ENCODE measurements at regions not wholly inside any gene's neighbourhood (a gene's known extent, or its start where the extent isn't known, plus 50 kb on each side); places are given as distances from the start of the nearest gene placed in this dataset.
"Not testable (repeated sequence)": the region's sequence is repeated elsewhere in the genome, so short reads cannot be mapped to it uniquely, and the experiment has no call there.

DNA sequence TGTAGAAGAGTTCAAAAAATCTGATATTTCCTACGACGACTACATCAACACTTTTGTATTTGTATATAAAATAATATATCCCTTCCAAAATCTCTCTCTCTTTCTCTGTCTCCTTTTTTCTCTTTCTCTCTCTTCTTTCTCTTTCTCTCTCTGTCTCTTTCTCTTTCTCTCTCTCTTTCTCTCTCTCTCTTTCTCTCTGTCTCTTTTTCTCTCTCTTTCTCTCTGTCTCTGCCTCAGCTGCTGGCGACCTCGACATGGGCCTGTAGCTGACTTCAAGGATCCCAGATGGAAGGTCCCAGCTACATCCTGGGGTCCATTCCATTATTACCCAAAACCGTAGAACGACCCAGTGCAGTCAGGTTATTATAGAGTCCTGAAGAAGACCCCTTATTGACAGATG lies 90.0 kb downstream of the CD24 start:
- DNase-seq (ENCODE audit: low read depth in 2 of 2), result no peak

- DNase-seq (ENCODE audit: low read depth in 2 of 2), result no peak
Observed at GRCh38 chr6:106883808-106884262, 90.7 kb downstream of the CD24 start.

DNA sequence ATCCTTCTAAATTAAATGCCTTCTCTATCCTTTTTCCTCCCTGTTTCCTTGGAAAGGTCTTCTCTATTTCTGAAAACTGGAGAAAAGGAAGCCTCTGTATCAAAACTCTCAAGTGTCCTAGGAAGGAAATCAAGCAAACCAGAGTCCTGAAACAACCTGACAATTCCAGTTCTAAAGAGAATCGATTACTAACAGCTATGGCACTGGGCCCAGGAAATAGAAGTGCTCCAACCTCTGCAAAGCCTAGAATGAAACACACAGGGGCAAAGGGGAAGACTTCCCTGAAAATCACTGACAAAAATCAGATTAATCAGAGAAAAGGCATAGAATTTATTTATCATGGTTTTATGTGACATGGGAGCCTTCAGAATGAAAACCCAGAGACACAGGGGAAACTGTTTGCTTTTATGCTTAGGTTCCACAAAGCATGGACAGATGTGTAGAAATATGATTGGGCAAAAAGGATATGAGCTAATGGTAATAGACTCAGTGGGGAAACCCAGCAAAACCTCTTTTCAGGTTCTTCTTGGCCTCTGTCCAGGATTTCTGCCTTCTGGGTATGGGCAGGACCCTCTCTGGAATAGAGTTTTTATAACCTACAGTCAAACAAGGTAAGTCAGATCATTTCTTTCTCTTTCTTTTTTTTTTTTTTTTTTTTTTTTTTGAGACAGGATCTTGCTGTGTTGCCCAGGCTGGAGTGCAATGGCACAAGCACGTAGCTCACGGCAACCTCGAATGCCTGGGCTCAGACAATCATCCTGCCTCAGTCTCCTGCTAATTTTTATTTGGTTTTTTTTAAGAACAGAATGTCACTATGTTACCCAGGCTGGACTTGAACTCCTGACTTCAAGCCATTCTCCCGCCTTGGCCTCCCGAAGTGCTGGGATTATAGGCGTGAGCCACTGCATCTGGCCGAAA lies 91.7 kb downstream of the CD24 start:
- DNase-seq (ENCODE audit: low read depth in 2 of 2), result no peak

DNA sequence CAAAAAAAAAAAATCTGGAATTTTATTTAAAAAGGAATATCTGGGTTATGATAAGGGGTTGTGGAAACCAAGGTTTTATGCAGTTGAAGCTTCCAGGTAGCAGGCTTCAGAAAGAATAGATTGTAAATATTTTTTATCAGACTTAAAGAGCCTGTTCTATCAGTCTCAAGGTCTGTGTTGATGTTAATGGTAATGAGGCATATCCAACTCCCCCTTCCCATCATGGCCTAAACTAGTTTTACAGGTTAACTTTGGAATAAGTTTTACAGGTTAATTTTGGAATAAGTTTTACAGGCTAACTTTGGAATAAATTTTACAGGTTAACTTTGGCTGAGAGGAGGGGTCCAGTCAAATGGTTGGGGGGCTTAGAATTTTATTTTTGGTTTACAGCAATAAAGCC lies 92.4 kb downstream of the CD24 start:
- DNase-seq (ENCODE audit: low read depth in 2 of 2), result no peak

DNA sequence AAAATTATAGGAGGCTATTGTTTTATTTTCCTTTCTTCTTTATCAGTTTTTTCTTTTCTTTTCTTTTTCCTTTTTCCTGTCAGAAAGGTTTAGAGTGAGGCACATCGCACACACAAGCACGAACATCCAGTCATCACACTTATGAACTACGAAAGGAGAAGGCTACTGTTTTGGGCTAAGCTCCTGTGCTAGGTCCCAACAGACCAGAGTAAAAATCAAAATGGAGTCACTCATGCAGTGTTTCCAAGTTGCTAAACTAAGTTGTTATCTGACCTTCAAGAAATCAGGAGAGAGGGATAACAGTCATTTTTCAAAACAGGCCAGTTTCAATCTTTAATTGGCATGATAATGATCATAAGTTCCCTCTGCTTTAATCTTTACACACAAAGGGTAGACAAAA lies 93.6 kb downstream of the CD24 start:
- no peak for DNase-seq (ENCODE audit: low read depth in 2 of 2)

DNA sequence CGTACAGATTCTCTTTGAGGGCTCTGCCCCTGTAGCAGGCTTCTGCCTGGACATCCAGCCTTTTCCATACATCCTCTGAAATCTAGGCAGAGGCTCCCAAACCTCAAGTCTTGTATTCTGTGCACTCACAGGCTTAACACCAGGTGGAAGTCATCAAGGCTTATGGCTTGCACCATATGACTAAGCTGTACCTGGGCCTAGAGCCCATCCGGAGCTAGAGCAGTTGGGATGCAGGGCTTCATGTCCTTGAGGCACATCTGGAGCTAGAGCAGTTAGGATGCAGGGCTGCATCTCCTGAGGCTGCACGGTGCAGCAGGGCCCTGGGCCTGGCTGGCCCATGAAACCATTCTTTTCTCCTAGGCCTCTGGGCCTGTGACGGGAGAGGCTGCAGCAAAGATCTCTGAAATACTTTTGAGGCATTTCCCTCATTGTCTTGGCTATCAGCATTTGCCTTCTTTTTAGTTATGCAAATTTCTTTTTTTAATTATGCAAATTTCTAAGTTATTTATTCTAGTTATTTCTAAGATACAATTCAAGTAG lies 98.7 kb downstream of the CD24 start:
- no peak for DNase-seq (ENCODE audit: low read depth in 2 of 2)

GRCh38 chr6:106874481-106874880 lies 100.0 kb downstream of the CD24 start:
- DNase-seq (ENCODE audit: low read depth in 2 of 2), result no peak

DNA sequence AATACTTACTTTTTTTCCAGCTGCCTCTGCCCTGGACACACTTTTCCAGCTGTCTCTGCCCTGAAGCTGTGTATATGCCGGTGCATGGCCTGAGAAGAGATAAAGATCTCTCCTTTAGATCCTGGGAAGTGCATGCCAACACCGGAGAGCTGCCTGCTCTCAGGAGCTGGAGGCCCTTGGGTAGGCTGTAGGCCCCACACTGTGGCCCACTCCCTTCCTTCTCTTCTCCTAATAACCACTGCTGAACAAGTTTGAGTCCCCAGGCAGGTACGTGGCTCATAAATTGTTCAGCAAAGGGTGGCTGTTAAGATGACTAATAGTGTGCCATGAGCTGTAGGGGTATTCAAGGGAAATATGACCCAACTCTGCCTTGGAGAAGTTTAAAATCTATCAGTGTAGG lies 102.5 kb downstream of the CD24 start:
- DNase-seq (ENCODE audit: low read depth in 2 of 2), result no peak

GRCh38 chr6:106870824-106871717 lies 103.5 kb downstream of the CD24 start:
- no peak for DNase-seq (ENCODE audit: low read depth in 2 of 2)

GRCh38 chr6:106870069-106870468 lies 104.5 kb downstream of the CD24 start:
- peak; percentile 46 to 53 for DNase-seq (ENCODE audit: low read depth in 2 of 2)

GRCh38 chr6:106869203-106869602 lies 105.3 kb downstream of the CD24 start:
- DNase-seq (ENCODE audit: low read depth in 2 of 2), result no peak

- DNase-seq (ENCODE audit: low read depth in 2 of 2), result no peak
Observed at GRCh38 chr6:106866875-106867658, 107.5 kb downstream of the CD24 start.

- no peak for DNase-seq (ENCODE audit: low read depth in 2 of 2)
Observed at GRCh38 chr6:106862858-106863257, 111.7 kb downstream of the CD24 start.

DNA sequence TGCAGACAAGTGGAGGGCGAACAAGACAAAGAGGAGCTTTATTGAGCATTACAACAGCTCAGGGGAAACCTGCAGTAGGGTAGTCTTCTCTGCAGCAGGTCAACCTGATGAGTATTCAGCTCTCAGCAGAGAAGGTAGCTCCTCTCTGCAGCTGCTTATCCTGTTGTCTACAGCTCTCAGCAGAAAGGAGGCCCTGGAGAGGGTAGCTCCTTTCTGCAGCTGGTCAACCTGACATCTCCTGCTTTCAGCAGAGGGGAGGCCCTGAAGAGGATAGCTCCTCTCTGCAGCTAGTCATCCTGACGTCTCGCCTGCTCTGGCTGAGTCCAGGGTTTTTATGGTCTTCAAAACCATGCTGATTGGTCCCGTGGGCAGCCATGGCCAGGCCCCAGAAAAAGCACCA lies 113.6 kb downstream of the CD24 start:
- no peak for DNase-seq (ENCODE audit: low read depth in 2 of 2)

DNA sequence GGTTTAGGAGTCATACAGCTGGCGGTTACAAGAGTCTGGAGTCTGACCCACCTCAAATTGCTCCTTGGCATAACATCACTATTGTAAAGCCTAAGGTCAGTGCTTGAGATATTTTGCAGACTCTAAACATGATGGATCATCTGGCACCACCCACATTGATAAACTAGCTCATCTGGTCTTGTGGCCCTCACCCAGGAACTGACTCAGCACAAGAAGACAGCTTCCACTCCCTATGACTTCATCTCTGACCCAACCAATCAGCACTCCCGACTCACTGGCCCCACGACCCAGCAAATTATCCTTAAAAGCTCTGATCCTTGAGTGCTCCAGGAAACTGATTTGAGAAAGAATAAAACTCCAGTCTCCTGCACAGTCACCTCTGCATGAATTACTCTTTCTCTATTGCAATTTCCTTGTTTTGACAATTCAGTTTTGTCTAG lies 115.9 kb downstream of the CD24 start:
- no peak for DNase-seq (ENCODE audit: low read depth in 2 of 2)

GRCh38 chr6:106857771-106858652 lies 116.5 kb downstream of the CD24 start:
- no peak for DNase-seq (ENCODE audit: low read depth in 2 of 2)

DNA sequence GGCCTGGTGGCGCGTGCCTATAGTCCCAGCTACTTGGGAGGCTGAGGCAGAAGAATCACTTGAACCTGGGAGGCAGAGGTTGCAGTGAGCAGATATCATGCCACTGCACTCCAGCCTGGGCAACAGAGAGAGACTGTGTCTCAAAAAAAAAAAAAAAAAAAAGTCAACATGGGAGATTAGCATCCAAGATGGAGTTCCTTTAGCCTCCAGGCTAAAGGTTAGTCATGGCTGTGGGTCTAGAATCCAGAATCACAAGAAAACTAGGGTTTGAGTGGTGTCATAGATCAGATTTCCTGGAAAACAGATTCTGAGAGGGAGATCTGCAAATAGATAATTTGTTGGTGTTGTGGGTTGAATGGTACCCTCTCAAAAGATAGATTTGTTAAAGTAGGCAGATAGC lies 117.2 kb downstream of the CD24 start:
- DNase-seq (ENCODE audit: low read depth in 2 of 2), result not testable (repeated sequence)

- DNase-seq (ENCODE audit: low read depth in 2 of 2), result no peak
Observed at GRCh38 chr6:106856227-106856874, 118.2 kb downstream of the CD24 start.

DNA sequence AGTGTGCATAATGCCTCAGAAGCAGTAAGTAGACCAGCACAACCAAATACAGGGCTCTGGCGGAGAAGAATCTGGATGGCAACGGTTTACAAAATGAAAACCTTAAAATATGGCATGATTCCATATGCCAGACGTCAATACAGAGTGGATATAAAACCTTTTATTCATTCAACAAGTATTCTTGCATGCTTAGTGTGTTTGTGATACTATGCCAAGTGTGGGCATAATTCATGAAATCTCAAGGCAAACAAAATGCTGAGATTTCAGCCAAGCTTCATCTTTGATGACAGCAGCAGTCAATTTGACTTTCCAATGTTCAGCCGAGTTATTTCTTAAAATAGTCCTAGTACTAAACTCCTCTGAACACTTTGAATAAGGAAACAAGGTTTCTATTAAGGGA lies 119.4 kb downstream of the CD24 start:
- no peak for DNase-seq (ENCODE audit: low read depth in 2 of 2)
